K562 (cell line): ENCODE measurements at regions not wholly inside any gene's neighbourhood (a gene's known extent, or its start where the extent isn't known, plus 50 kb on each side); places are given as distances from the start of the nearest gene placed in this dataset.

Experiments used
- ATAC-seq: fragments of 200-7000 bp; cut with Tn5 transposase; 3 replicates; pipeline ENCODE4 v1.9.1; 2020; ENCODE audit warnings: moderate library complexity
- BruUV-seq: library from RNA; stranded (reverse); fragments of 400-500 nt; replicated peaks from 2 replicates; lab custom pipeline; 2021; lab: Mats Ljungman, UMichigan
- CTCF ChIA-PET: fragments of 300-600 bp; formaldehyde crosslinking; extraction: SDS; loops from one replicate; lab custom pipeline; 2021; ENCODE audit warnings: low intra/inter-chr PET ratio; lab: Yijun Ruan, JAX
- POLR2A ChIA-PET: fragments of 300-600, 350-650 bp; sonication (Branson Sonifier 250); formaldehyde crosslinking; extraction: SDS; loops from one replicate; lab custom pipeline; 2021; ENCODE audit warnings: antibody characterized with exemption, inconsistent platforms; lab: Yijun Ruan, JAX
- DNase-seq, 4 experiments: peaks; one replicate each; pipeline versions ENCODE4 v3.0.0 to v3.0.0-alpha.2; 2011 to 2018; ENCODE audit warnings: low spot score in 3 of 4, mixed read lengths in 3 of 4; ENCODE audit errors: extremely low read depth in 1 of 4
- FAIRE-seq: peaks from 2 replicates; lab custom pipeline; 2011; peaks lifted over from hg19 to GRCh38; lab: Jason Lieb, UNC
- H2AFZ ChIP-seq: 2 replicates; pipeline ENCODE4 v1.6.0; 2011; ENCODE audit warnings: low read depth, low read length, control low read depth, inconsistent platforms
- H3K27ac ChIP-seq: fragments of 200-600 bp; 3 replicates; pipeline ENCODE4 v1.8.0; 2011; ENCODE audit warnings: low read depth, mild to moderate bottlenecking, control low read depth, inconsistent platforms, low read length, moderate library complexity, mixed read lengths; ENCODE audit errors: extremely low read depth
- H3K27me3 ChIP-seq, 2 experiments: fragments of 300-600 bp in 1 of 2; 2 replicates in 1 of 2; 3 replicates in 1 of 2; pipeline versions ENCODE4 v1.6.0 to v1.8.0; 2011; ENCODE audit warnings: inconsistent platforms in 2 of 2, low read length in 2 of 2, mild to moderate bottlenecking in 1 of 2, mixed read lengths in 1 of 2, moderate library complexity in 1 of 2; ENCODE audit not compliant: control insufficient read depth in 2 of 2, insufficient read depth in 2 of 2
- H3K36me3 ChIP-seq: fragments of 300-600 bp; 3 replicates; pipeline ENCODE4 v1.8.0; 2011; ENCODE audit warnings: mild to moderate bottlenecking, low read length, inconsistent platforms; ENCODE audit not compliant: control insufficient read depth, insufficient read depth
- H3K4me1 ChIP-seq, 2 experiments: fragments of 200-600 bp in 1 of 2; replicated peaks in 1 of 2; 2 replicates in 1 of 2; 3 replicates in 1 of 2; pipeline versions ENCODE4 v1.5.1 to v1.8.0; 2011; ENCODE audit warnings: inconsistent platforms in 2 of 2, low read length in 2 of 2, mild to moderate bottlenecking in 1 of 2, mixed read lengths in 1 of 2, moderate library complexity in 1 of 2; ENCODE audit not compliant: control insufficient read depth in 2 of 2, insufficient read depth in 2 of 2
- H3K4me2 ChIP-seq: 2 replicates; pipeline ENCODE4 v1.6.1; 2011; ENCODE audit warnings: low read length, control low read depth, inconsistent platforms, mixed read lengths; ENCODE audit not compliant: insufficient read depth
- H3K4me3 ChIP-seq: fragments of 200-600 bp; sonication (generic), shearing (Covaris generic); 2 replicates; pipeline ENCODE4 v1.5.1; 2016; ENCODE audit warnings: control low read depth, inconsistent platforms
- H3K79me2 ChIP-seq: fragments of 200-600 bp; 3 replicates; pipeline ENCODE4 v1.8.0; 2011; ENCODE audit warnings: low read length, inconsistent platforms; ENCODE audit not compliant: control insufficient read depth, insufficient read depth
- H3K9ac ChIP-seq, 2 experiments: 2 replicates each; pipeline versions ENCODE4 v1.6.0 to v1.6.1; 2011; ENCODE audit warnings: low read depth in 2 of 2, low read length in 2 of 2, control low read depth in 1 of 2, inconsistent platforms in 1 of 2, mild to moderate bottlenecking in 1 of 2, mixed read lengths in 1 of 2; ENCODE audit not compliant: insufficient read depth in 1 of 2
- H3K9me1 ChIP-seq: one replicate; pipeline ENCODE4 v1.6.0; 2011; ENCODE audit warnings: inconsistent platforms, mild to moderate bottlenecking, low read length, moderate library complexity; ENCODE audit not compliant: control insufficient read depth, insufficient read depth
- H3K9me3 ChIP-seq: replicated peaks from 2 replicates; pipeline ENCODE4 v1.5.1; 2011; ENCODE audit warnings: low read depth, low read length, inconsistent platforms; ENCODE audit not compliant: control insufficient read depth, insufficient read depth
- H4K20me1 ChIP-seq: replicated peaks from 2 replicates; pipeline ENCODE4 v1.6.1; 2011; ENCODE audit warnings: low read length, inconsistent platforms, mixed read lengths; ENCODE audit not compliant: control insufficient read depth, insufficient read depth
- BDP1 ChIP-seq: IDR thresholded peaks from 3 replicates; pipeline ENCODE4 v1.6.1; 2011; ENCODE audit not compliant: insufficient read length, insufficient read depth
- DLX4 ChIP-seq: fragments of 250-450 bp; sonication (Bioruptor Pico); IDR thresholded peaks from 2 replicates; pipeline ENCODE4 v1.6.1; 2021; ENCODE audit warnings: mild to moderate bottlenecking
- E2F5 ChIP-seq: sonication (generic); formaldehyde crosslinking; IDR thresholded peaks from 2 replicates; pipeline ENCODE4 v1.8.0; 2022; ENCODE audit warnings: mild to moderate bottlenecking, missing genetic modification reagents
- HBP1 ChIP-seq: fragments of 450-650 bp; formaldehyde crosslinking; IDR thresholded peaks from 2 replicates; pipeline ENCODE4 v1.4.0; 2022; ENCODE audit warnings: missing genetic modification characterization
- KLF10 ChIP-seq: fragments of 250-450 bp; sonication (Bioruptor Pico); IDR thresholded peaks from 2 replicates; pipeline ENCODE4 v1.6.1; 2021; ENCODE audit warnings: matching md5 sums
- NFYB ChIP-seq: IDR thresholded peaks from 2 replicates; pipeline ENCODE4 v1.6.1; 2011; ENCODE audit warnings: mild to moderate bottlenecking, moderate library complexity; ENCODE audit not compliant: insufficient read length; ENCODE audit errors: extremely low read depth
- NR4A1 ChIP-seq, 2 experiments: fragments of 250-450 bp in 1 of 2; fragments of 450-650 bp in 1 of 2; sonication (Bioruptor Pico) in 1 of 2; IDR thresholded peaks; 2 replicates each; pipeline versions ENCODE4 v1.4.0 to v1.6.1; 2016 to 2020; ENCODE audit warnings: mild to moderate bottlenecking in 2 of 2, missing compliant biosample characterization in 1 of 2, missing genetic modification characterization in 1 of 2, moderate library complexity in 1 of 2
- OTX1 ChIP-seq: fragments of 450-650 bp; formaldehyde crosslinking; IDR thresholded peaks from 2 replicates; pipeline ENCODE4 v1.4.0; 2022; ENCODE audit warnings: mild to moderate bottlenecking
- PHB ChIP-seq: fragments of 250-450 bp; sonication (Bioruptor Pico); IDR thresholded peaks from 2 replicates; pipeline ENCODE4 v1.5.0; 2021
- PHF8 ChIP-seq: fragments of 200-600 bp; sonication (generic); IDR thresholded peaks from 2 replicates; pipeline ENCODE4 v1.6.1; 2012; ENCODE audit warnings: mixed run types, mild to moderate bottlenecking, inconsistent platforms, low read length, moderate library complexity, borderline replicate concordance
- PPARD ChIP-seq: fragments of 250-450 bp; sonication (Bioruptor Pico); IDR thresholded peaks from 2 replicates; pipeline ENCODE4 v1.8.0; 2022; ENCODE audit warnings: inconsistent platforms, mild to moderate bottlenecking, moderate library complexity
- RAD51 ChIP-seq: fragments of 450-650 bp; IDR thresholded peaks from 2 replicates; pipeline ENCODE4 v1.7.1; 2016; ENCODE audit warnings: low read depth, mild to moderate bottlenecking, borderline replicate concordance
- RBM25 ChIP-seq: fragments of 200-400 bp; formaldehyde crosslinking; IDR thresholded peaks from 2 replicates; pipeline ENCODE4 v1.6.1; 2018; ENCODE audit warnings: low read length, low read depth, moderate library complexity; ENCODE audit not compliant: severe bottlenecking
- RFX1 ChIP-seq: fragments of 450-650 bp; IDR thresholded peaks from 2 replicates; pipeline ENCODE4 v1.6.1; 2016; ENCODE audit warnings: mild to moderate bottlenecking, moderate library complexity
- SNAPC5 ChIP-seq: fragments of 250-450 bp; sonication (Bioruptor Pico); IDR thresholded peaks from 2 replicates; pipeline ENCODE4 v1.8.0; 2021; ENCODE audit warnings: moderate library complexity, mild to moderate bottlenecking, inconsistent platforms
- THRB ChIP-seq: fragments of 450-650 bp; formaldehyde crosslinking; conservative IDR thresholded peaks from 2 replicates; pipeline ENCODE4 v1.4.0; 2022; ENCODE audit warnings: mild to moderate bottlenecking, missing genetic modification characterization
- ZNF384 ChIP-seq: IDR thresholded peaks from 2 replicates; pipeline ENCODE4 v1.6.1; 2012; ENCODE audit warnings: low read depth, low read length, improper control_type of control experiment
- ZNF75A ChIP-seq: fragments of 450-650 bp; formaldehyde crosslinking; IDR thresholded peaks from 2 replicates; pipeline ENCODE4 v1.4.0; 2020; ENCODE audit warnings: mild to moderate bottlenecking
- ZNF764 ChIP-seq: fragments of 250-450 bp; sonication (Bioruptor Pico); IDR thresholded peaks from 2 replicates; pipeline ENCODE4 v1.4.0; 2020; ENCODE audit warnings: low read depth, mild to moderate bottlenecking, moderate library complexity
- ZNF780A ChIP-seq: fragments of 250-450 bp; sonication (Bioruptor Pico); IDR thresholded peaks from 2 replicates; pipeline ENCODE4 v1.5.0; 2021; ENCODE audit warnings: mild to moderate bottlenecking
- in situ Hi-C: fragments of 300-500 bp; cut with MboI; formaldehyde crosslinking; loops from 4 replicates; pipeline ENCODE4 v1.15.0; 2018; ENCODE audit warnings: inconsistent platforms, mixed read lengths
- intact Hi-C: fragments of 100-400 bp; cut with micrococcal nuclease; formaldehyde crosslinking; loops from 2 replicates; pipeline ENCODE4 v1.14.2; 2022

GRCh38 chr4:179941911-179942310 lies 2301.3 kb upstream of the TENM3 start:
- Histone ChIP-seq H3K4me2 (no peak overlapping the region), H3K27ac (no peak overlapping the region), H3K4me1 (no peaks in the 10 kb centered on the region), H3K36me3 (no peaks in the 10 kb centered on the region), H3K9me3 (no peaks in the 10 kb centered on the region), H3K4me3 (no peak overlapping the region), H3K9ac (no peak overlapping the region), H3K27me3 (no peaks in the 10 kb centered on the region), H2AFZ (no peak overlapping the region), H3K9me1 (no peaks in the 10 kb centered on the region), H3K79me2 (no peaks in the 10 kb centered on the region), H4K20me1 (no peaks in the 10 kb centered on the region)
- DNase-seq (no peak), FAIRE-seq (no peak), ATAC-seq (no peak)
- ChIA-PET CTCF (no interaction called here), POLR2A (no interaction called here)
- TF ChIP-seq HBP1 (CRISPR knock-in tag) (no peak), RAD51 (no peak), THRB (no peak), PHF8 (no peak), KLF10 (CRISPR knock-in tag) (no peak), E2F5 (CRISPR knock-in tag) (no peak), RBM25 (no peak), BDP1 (no peak), ZNF75A (CRISPR knock-in tag) (no peak), ZNF764 (no peak), OTX1 (CRISPR knock-in tag) (no peak), NR4A1 (CRISPR knock-in tag; IDR thresholded peaks at IDR 0.05) (no peak), NR4A1 (tag; IDR thresholded peaks at IDR 0.05) (no peak), RFX1 (no peak), SNAPC5 (CRISPR knock-in tag) (no peak), PPARD (CRISPR knock-in tag) (no peak), NFYB (no peak), ZNF384 (no peak), PHB (CRISPR knock-in tag) (no peak), DLX4 (no peak), ZNF780A (no peak)
- in situ Hi-C loops (no loop called here), intact Hi-C loops (no loop called here)
- BruUV-seq: no TSS peak
